ENCODE measurements at regions not wholly inside any gene's neighbourhood (a gene's known extent, or its start where the extent isn't known, plus 50 kb on each side); places are given as distances from the start of the nearest gene placed in this dataset.

DNA sequence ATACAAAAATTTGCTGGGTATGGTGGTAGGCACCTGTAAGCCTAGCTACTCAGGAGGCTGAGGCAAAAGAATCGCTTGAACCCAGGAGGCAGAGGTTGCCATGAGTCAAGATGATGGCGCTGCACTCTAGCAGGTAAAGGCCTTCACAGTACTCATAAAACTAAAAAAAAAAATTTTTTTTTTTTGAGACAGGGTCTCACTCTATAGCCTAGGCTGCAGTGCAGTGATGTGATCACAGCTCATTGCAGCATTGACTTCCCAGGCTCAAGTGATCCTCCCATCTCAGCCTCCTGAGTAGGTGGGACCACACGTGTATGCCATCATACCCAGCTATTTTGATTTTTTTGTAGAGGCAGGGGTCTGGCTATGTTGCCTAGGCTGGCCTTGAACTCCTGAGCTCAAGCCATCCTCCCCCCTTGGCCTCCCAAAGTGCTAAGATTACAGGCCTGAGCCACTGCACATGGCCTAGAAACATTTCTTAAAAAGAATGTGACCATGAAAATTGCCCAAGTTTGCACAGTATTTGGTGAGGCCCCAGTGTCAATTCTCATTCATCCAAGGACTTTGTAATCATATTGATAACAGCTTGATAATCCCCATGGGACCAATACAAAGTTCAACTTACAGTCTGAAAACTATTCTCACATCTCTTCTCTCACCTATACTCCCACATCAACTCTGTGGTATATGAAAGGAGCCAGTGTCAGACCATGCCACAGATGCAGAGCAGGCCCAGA, 64.2 kb upstream of the MYCN start:
- Histone ChIP-seq H3K4me1 (no peaks in the 10 kb centered on the region), H3K4me3 (no peak overlapping the region), H3K27ac (no peak overlapping the region), H3K4me2 (no peak overlapping the region), H3K9me3 (no peaks in the 10 kb centered on the region)
- ATAC-seq: no peak
- ChIA-PET POLR2A (no interaction called here), CTCF (no interaction called here)
- FAIRE-seq: no peak
- WGBS (ENCODE audit: missing lambda C conversion rate): 47% methylated on average over 3 of the region's 3 CpGs
- DNase-seq (ENCODE audit: low read depth in 1 of 2, low spot score in 1 of 2): no peak
- TF ChIP-seq CEBPB (IDR thresholded peaks at IDR 0.05) (no peak), RNF2 (IDR thresholded peaks at IDR 0.05; ENCODE audit: borderline replicate concordance, low read depth) (no peak), HOXB5 (CRISPR knock-in tag; IDR thresholded peaks at IDR 0.05) (no peak), CBX2 (IDR thresholded peaks at IDR 0.05; ENCODE audit: borderline replicate concordance, low read depth) (no peak), BHLHE40 (IDR thresholded peaks at IDR 0.05; ENCODE audit: low read depth, low read length) (no peak), SREBF2 (IDR thresholded peaks at IDR 0.05) (no peak), RARB (CRISPR knock-in tag; IDR thresholded peaks at IDR 0.05) (no peak), SMC3 (IDR thresholded peaks at IDR 0.05) (no peak)
- TF ChIP-seq, protein P1, sequence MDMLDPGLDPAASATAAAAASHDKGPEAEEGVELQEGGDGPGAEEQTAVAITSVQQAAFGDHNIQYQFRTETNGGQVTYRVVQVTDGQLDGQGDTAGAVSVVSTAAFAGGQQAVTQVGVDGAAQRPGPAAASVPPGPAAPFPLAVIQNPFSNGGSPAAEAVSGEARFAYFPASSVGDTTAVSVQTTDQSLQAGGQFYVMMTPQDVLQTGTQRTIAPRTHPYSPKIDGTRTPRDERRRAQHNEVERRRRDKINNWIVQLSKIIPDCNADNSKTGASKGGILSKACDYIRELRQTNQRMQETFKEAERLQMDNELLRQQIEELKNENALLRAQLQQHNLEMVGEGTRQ (IDR thresholded peaks at IDR 0.05): no peak
- TF ChIP-seq, protein P2, sequence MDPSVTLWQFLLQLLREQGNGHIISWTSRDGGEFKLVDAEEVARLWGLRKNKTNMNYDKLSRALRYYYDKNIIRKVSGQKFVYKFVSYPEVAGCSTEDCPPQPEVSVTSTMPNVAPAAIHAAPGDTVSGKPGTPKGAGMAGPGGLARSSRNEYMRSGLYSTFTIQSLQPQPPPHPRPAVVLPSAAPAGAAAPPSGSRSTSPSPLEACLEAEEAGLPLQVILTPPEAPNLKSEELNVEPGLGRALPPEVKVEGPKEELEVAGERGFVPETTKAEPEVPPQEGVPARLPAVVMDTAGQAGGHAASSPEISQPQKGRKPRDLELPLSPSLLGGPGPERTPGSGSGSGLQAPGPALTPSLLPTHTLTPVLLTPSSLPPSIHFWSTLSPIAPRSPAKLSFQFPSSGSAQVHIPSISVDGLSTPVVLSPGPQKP (IDR thresholded peaks at IDR 0.05; ENCODE audit: low read depth, low read length): no peak

DNA sequence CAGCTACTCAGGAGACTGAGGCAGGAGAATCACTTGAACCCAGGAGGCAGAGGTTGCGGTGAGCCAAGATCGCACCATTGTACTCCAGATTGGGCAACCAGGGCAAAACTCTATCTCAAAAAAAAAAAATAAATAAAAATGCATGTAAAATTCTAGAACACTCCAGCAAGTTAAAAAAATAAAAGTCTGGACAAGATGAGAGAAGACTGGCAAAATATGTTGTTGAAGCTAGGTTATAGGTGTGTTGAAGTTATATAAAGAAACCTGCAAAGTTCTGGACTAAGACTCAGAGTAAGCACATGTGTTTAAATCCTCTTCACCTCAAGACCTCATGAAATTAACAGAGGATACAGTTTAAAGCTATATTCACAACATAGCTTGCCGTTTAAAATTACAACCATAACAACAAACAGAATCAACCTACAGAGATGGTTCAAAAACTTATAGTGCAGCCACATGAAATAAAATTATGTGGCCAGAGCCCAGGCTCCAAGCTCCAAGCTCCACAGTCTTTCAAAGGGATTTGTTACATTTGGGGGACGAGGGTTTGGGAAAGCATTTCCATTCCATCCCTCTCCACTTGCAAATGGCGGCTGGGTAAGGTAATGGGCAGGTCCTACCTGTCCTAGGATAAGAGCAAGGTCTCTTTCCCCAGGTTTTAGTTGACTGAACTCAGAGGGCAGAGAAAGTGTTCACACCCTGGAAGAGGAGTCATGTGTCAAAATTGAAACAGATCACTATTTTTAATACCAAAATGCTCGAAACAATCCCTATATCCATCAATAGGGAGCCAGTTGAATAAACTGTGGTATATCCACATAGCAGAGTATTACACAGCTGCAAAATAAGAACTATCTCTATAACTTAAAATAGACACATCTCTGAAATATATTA, 59.9 kb upstream of the MYCN start:
- 73% methylated on average over 6 of the region's 6 CpGs for WGBS (ENCODE audit: missing lambda C conversion rate)
- no peaks in the 10 kb centered on the region for H3K4me1 ChIP-seq
- DNase-seq (ENCODE audit: low read depth in 1 of 2, low spot score in 1 of 2): no peak
- H3K9me3 ChIP-seq: no peaks in the 10 kb centered on the region
- TF ChIP-seq ZSCAN20 (CRISPR knock-in tag; IDR thresholded peaks at IDR 0.05) (no peak), NR3C1 (IDR thresholded peaks at IDR 0.05) (no peak), HEYL (CRISPR knock-in tag; IDR thresholded peaks at IDR 0.05) (no peak), POLR2A (IDR thresholded peaks at IDR 0.05; ENCODE audit: low read length) (no peak), ZC3H11A (IDR thresholded peaks at IDR 0.05) (no peak), HOXA7 (CRISPR knock-in tag; IDR thresholded peaks at IDR 0.05) (no peak), MAFK (IDR thresholded peaks at IDR 0.05; ENCODE audit: partially characterized antibody) (no peak), HOXB5 (CRISPR knock-in tag; IDR thresholded peaks at IDR 0.05) (no peak), EHF (CRISPR knock-in tag; IDR thresholded peaks at IDR 0.05) (no peak), TP53 (CRISPR knock-in tag; IDR thresholded peaks at IDR 0.05) (no peak), MYC (IDR thresholded peaks at IDR 0.05; ENCODE audit: borderline replicate concordance, low read length) (no peak), EP300 (IDR thresholded peaks at IDR 0.05) (no peak), BHLHE40 (IDR thresholded peaks at IDR 0.05; ENCODE audit: low read depth, low read length) (no peak)
- TF ChIP-seq, protein P2 (IDR thresholded peaks at IDR 0.05; ENCODE audit: low read depth, low read length): no peak
- TF ChIP-seq, protein P3, sequence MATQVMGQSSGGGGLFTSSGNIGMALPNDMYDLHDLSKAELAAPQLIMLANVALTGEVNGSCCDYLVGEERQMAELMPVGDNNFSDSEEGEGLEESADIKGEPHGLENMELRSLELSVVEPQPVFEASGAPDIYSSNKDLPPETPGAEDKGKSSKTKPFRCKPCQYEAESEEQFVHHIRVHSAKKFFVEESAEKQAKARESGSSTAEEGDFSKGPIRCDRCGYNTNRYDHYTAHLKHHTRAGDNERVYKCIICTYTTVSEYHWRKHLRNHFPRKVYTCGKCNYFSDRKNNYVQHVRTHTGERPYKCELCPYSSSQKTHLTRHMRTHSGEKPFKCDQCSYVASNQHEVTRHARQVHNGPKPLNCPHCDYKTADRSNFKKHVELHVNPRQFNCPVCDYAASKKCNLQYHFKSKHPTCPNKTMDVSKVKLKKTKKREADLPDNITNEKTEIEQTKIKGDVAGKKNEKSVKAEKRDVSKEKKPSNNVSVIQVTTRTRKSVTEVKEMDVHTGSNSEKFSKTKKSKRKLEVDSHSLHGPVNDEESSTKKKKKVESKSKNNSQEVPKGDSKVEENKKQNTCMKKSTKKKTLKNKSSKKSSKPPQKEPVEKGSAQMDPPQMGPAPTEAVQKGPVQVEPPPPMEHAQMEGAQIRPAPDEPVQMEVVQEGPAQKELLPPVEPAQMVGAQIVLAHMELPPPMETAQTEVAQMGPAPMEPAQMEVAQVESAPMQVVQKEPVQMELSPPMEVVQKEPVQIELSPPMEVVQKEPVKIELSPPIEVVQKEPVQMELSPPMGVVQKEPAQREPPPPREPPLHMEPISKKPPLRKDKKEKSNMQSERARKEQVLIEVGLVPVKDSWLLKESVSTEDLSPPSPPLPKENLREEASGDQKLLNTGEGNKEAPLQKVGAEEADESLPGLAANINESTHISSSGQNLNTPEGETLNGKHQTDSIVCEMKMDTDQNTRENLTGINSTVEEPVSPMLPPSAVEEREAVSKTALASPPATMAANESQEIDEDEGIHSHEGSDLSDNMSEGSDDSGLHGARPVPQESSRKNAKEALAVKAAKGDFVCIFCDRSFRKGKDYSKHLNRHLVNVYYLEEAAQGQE (IDR thresholded peaks at IDR 0.05): no peak
- TF ChIP-seq, protein P4, sequence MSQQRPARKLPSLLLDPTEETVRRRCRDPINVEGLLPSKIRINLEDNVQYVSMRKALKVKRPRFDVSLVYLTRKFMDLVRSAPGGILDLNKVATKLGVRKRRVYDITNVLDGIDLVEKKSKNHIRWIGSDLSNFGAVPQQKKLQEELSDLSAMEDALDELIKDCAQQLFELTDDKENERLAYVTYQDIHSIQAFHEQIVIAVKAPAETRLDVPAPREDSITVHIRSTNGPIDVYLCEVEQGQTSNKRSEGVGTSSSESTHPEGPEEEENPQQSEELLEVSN (IDR thresholded peaks at IDR 0.05; ENCODE audit: borderline replicate concordance, low read depth): no peak
- FAIRE-seq: no peak
- H3K4me2 ChIP-seq: no peak overlapping the region
- ChIA-PET POLR2A (no interaction called here), CTCF (interaction anchor here (0.6 to 0.7 kb wide), 2 partner anchors 9 to 240 kb away, joined by 3 read pairs; no protein-coding TSS in a partner anchor)
- H3K4me3 ChIP-seq: no peak overlapping the region
- H3K27ac ChIP-seq: no peak overlapping the region
- no peak for ATAC-seq

Data from A549 (cell line).